Loucy (cell line): ENCODE measurements at regions not wholly inside any gene's neighbourhood (a gene's known extent, or its start where the extent isn't known, plus 50 kb on each side); places are given as distances from the start of the nearest gene placed in this dataset.

Experiments used
- H2AFZ ChIP-seq: fragments of 200-600 bp; sonication (generic); 2 replicates; pipeline ENCODE4 v1.6.0; 2016; ENCODE audit warnings: antibody characterized with exemption, mild to moderate bottlenecking, low read length, moderate library complexity
- H3F3A ChIP-seq: fragments of 200-600 bp; 2 replicates; pipeline ENCODE4 v1.6.0; 2016; ENCODE audit warnings: antibody characterized with exemption, low read depth, mild to moderate bottlenecking
- H3K27me3 ChIP-seq: fragments of 200-600 bp; sonication (generic); 2 replicates; pipeline ENCODE4 v1.6.1; 2014; ENCODE audit warnings: low read length, mild to moderate bottlenecking; ENCODE audit not compliant: insufficient read depth, poor library complexity, severe bottlenecking
- H3K36me3 ChIP-seq: fragments of 200-600 bp; sonication (generic); 2 replicates; pipeline ENCODE4 v1.6.1; 2016; ENCODE audit warnings: low read length; ENCODE audit not compliant: insufficient read depth
- H3K4me1 ChIP-seq: fragments of 200-600 bp; sonication (generic); 2 replicates; pipeline ENCODE4 v1.5.1; 2014; ENCODE audit warnings: low read length, mild to moderate bottlenecking; ENCODE audit not compliant: insufficient read depth, poor library complexity, severe bottlenecking
- H3K4me2 ChIP-seq: fragments of 200-600 bp; sonication (generic); 2 replicates; pipeline ENCODE4 v1.6.0; 2014; ENCODE audit warnings: antibody characterized with exemption, low read length, low read depth, mild to moderate bottlenecking; ENCODE audit not compliant: poor library complexity, severe bottlenecking
- H3K4me3 ChIP-seq: fragments of 200-600 bp; sonication (generic); 2 replicates; pipeline ENCODE4 v1.5.1; 2014; ENCODE audit warnings: low read length, mild to moderate bottlenecking, mixed read lengths; ENCODE audit not compliant: poor library complexity, severe bottlenecking
- H3K79me2 ChIP-seq: fragments of 200-600 bp; sonication (generic); 2 replicates; pipeline ENCODE4 v1.6.1; 2014; ENCODE audit warnings: low read length; ENCODE audit not compliant: insufficient read depth
- H3K9ac ChIP-seq: fragments of 200-600 bp; sonication (generic); 2 replicates; pipeline ENCODE4 v1.6.0; 2014; ENCODE audit warnings: mild to moderate bottlenecking, low read depth, low read length, moderate library complexity; ENCODE audit not compliant: poor library complexity, severe bottlenecking
- H3K9me2 ChIP-seq: fragments of 200-600 bp; sonication (generic); replicated peaks from 2 replicates; pipeline ENCODE4 v1.6.1; 2016; ENCODE audit warnings: low read depth, low read length, mixed read lengths
- H3K9me3 ChIP-seq: fragments of 200-600 bp; sonication (generic); 2 replicates; pipeline ENCODE4 v1.6.1; 2014; ENCODE audit warnings: mild to moderate bottlenecking, antibody characterized with exemption, low read length, low read depth; ENCODE audit not compliant: insufficient read depth
- H4K20me1 ChIP-seq: fragments of 200-600 bp; sonication (generic); 2 replicates; pipeline ENCODE4 v1.6.0; 2014; ENCODE audit warnings: antibody characterized with exemption, low read length, mild to moderate bottlenecking; ENCODE audit not compliant: insufficient read depth, poor library complexity, severe bottlenecking
- CTCF ChIP-seq: fragments of 200-600 bp; sonication (generic); conservative IDR thresholded peaks from 2 replicates; pipeline ENCODE4 v1.5.1; 2014; ENCODE audit warnings: mild to moderate bottlenecking, antibody characterized with exemption, low read length
- EZH2phosphoT487 ChIP-seq: fragments of 200-600 bp; IDR thresholded peaks from 2 replicates; pipeline ENCODE4 v1.6.1; 2018; ENCODE audit warnings: antibody characterized with exemption, mild to moderate bottlenecking, moderate library complexity, borderline replicate concordance

DNA sequence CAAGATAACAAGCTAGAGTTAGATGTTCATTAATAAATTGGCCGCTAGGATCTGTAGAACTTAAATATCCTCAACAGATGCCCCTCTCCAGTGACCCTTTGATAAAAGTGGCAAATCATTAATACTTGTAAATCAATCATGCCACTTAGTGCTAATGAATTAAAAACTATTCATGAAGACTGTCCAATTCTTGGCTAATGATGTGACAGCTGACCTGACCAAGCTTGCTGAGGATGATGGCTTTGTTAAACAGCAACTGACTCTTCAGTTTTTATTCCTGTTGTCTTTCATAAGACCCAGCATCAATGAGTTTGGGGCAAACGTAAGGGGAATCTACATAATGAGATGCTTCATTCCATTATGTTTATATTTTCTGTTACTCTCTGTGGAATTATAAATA is 396.8 kb upstream of the NMUR2 start:
- no peaks in the 10 kb centered on the region for H3K4me1 ChIP-seq
- no peaks in the 10 kb centered on the region for H4K20me1 ChIP-seq
- no peak overlapping the region for H3K4me2 ChIP-seq
- H3K9ac ChIP-seq, result no peak overlapping the region
- no peaks in the 10 kb centered on the region for H3K9me3 ChIP-seq
- H3K4me3 ChIP-seq, result no peak overlapping the region
- no peak overlapping the region for H2AFZ ChIP-seq
- no peaks in the 10 kb centered on the region for H3K9me2 ChIP-seq
- no peaks in the 10 kb centered on the region for H3F3A ChIP-seq
- H3K27me3 ChIP-seq, result no peaks in the 10 kb centered on the region
- H3K36me3 ChIP-seq, result no peaks in the 10 kb centered on the region
- TF ChIP-seq EZH2phosphoT487 (no peak), CTCF (no peak)
- H3K79me2 ChIP-seq, result no peaks in the 10 kb centered on the region

DNA sequence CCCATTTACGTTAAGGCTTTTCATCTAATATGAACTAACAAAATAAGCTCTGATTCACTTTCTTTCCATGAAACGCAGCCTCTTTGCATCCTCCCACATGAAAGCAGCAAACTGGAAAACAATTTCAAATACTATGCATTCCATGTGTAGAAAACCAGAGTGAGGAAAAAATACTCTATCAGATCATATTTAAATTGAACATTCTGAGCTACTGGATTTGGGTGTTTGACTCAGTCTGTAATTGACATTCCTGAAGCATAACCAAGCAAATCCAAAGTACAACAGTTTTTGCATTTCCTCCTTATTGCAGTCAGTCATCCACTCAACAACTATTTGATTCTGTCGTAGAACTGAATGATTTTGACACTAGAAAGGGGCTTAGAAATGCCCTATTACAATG is 399.1 kb upstream of the NMUR2 start:
- H3K9me2 ChIP-seq, result no peaks in the 10 kb centered on the region
- TF ChIP-seq CTCF (no peak), EZH2phosphoT487 (no peak)
- H3K9me3 ChIP-seq, result no peaks in the 10 kb centered on the region
- H4K20me1 ChIP-seq, result no peaks in the 10 kb centered on the region
- no peaks in the 10 kb centered on the region for H3K79me2 ChIP-seq
- H3K4me2 ChIP-seq, result no peak overlapping the region
- no peaks in the 10 kb centered on the region for H3F3A ChIP-seq
- H3K4me3 ChIP-seq, result no peak overlapping the region
- no peaks in the 10 kb centered on the region for H3K27me3 ChIP-seq
- H3K9ac ChIP-seq, result no peak overlapping the region
- no peaks in the 10 kb centered on the region for H3K4me1 ChIP-seq
- H3K36me3 ChIP-seq, result no peaks in the 10 kb centered on the region
- H2AFZ ChIP-seq, result no peak overlapping the region

- Histone ChIP-seq H3K27me3 (no peaks in the 10 kb centered on the region), H3K79me2 (no peaks in the 10 kb centered on the region), H4K20me1 (no peaks in the 10 kb centered on the region), H3K9me2 (no peaks in the 10 kb centered on the region), H3K4me2 (no peak overlapping the region), H3K9me3 (no peaks in the 10 kb centered on the region), H2AFZ (no peak overlapping the region), H3K4me1 (no peaks in the 10 kb centered on the region), H3K4me3 (no peak overlapping the region), H3F3A (no peaks in the 10 kb centered on the region), H3K36me3 (no peaks in the 10 kb centered on the region), H3K9ac (no peak overlapping the region)
- TF ChIP-seq CTCF (no peak), EZH2phosphoT487 (no peak)
Measured at GRCh38 chr5:152811988-152812387, 406.9 kb upstream of the NMUR2 start.
